ENCODE measurements at regions not wholly inside any gene's neighbourhood (a gene's known extent, or its start where the extent isn't known, plus 50 kb on each side); places are given as distances from the start of the nearest gene placed in this dataset.

DNA sequence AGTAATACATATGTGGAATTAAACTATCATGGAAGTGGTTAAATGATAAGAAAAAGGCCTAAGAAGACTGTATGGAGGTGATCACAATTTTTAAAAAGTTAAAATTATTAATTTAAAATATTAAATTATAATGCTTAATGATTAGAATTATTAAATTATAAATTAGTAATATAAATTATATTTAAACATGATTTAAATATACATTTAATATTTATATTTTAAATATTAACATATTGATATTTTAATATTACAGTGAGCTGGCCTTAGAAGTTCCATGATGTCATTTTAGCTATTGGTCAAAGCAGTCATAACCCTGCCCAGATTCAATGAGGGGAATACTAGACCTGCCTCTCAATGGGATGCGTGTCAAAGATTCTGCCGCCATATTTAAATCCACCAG is 281.2 kb downstream of the PRDM2 start:
- DNase-seq, result no peak

DNA sequence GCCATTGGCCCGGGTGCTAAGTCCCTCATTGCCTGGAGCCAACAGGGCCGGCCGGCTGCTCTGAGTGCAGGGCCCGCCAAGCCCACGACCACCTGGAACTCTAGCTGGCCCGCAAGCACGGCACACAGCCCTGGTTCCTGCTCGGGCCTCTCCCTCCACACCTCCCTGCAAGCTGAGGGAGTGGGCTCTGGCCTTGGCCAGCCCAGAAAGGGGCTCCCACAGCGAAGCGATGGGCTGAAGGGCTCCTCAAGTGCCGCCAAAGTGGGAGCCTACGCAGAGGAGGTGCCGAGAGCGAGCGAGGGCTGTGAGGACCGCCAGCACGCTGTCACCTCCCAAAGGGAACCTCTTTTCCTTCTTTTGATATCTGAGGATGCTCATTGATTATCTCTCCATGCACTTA is 283.4 kb downstream of the PRDM2 start:
- DNase-seq, result no peak

DNA sequence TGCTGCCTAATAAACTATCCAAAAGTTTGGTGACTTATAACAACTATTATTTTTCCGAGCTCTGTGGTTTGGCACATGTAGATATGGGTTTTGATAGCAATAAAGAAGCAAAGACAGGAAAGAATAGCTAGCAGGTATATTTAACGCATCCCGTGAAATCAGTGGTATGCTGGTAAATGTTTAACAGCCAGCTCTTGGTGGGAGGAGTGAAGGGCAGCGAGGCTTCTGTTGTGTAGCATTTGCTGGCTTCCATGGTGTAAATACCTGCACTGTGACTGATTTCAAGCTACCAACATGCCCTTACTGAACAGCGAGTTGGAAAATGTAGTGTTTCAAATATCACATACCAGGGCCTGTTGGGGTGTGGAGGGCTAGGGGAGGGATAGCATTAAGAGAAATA is 291.0 kb downstream of the PRDM2 start:
- no peak for DNase-seq

DNA sequence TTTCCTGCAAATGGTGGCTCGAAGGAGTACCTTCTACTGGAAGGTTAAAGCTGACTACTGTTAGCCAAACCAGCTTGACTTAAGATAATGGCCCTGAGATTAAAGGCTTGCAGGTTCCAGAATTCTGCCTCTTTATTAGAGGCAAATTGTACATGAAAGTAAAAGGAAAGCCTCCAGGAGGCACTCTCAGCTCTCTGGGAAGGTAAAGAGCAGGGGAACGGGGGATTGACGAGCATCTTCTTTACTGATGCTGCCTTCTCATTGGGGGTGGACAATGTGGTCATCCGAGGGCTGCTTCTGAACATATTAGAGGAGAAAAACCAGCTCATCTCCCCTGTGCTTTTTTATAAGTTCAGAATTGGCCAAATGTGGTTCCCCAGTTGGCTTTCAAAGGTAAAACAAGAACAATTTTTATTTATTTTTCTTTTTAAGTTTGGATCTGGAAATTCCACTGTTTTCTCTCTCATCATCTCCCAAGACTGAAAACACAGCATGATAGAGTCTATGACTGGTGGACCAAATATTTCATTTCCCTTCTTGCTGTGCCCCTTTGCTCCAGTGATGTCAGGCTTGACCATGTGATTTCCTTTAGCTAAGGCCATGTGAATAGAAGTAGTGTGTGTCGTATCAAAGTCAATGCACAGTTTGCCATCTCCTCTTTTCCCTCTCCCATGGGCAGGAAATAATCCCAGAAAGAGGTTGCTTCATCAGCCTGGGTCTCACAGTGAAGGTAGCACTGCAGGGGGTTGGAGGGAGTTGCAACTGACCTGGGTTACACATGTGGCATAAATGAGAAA is 292.7 kb downstream of the PRDM2 start:
- DNase-seq, result no peak

DNA sequence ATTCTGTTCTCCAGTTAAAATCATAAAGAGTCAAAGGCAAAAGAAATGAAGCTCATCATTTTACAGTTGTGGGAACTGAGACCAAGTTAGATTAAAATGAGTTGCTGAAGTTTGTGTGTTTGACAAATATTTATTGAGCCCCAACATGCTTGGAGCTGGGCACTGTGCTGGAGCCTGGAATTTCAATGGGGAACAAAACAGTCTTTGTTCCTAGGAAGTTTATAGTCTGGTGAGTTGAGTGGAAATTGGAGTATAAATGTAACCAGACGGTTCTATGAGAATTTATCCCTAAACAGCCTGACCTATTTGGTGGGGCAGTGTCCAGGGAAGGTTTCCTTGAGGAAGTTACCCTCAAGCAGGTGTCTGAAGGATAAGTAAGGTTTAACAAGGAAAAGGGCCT is 294.4 kb downstream of the PRDM2 start:
- no peak for DNase-seq

DNA sequence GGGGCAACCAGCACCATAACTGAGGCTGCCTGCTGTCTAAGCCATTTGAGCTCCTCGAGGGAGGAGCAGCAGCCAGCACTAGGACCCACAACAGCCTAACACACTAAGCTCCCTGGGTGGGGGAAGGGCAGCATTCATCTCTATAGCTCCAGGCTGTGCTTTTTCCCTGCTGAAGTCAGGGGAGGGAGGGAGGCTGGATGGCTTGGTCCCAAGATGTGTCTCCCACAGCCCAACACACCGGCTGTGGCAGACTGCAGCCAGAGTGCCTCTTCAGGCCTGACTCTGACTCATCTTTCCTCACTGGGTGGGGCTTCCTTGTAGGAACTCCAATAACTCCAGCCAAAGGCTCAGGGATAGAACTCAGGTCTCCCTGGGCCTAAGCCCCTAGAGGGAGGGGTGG is 296.3 kb downstream of the PRDM2 start:
- DNase-seq, result no peak

DNA sequence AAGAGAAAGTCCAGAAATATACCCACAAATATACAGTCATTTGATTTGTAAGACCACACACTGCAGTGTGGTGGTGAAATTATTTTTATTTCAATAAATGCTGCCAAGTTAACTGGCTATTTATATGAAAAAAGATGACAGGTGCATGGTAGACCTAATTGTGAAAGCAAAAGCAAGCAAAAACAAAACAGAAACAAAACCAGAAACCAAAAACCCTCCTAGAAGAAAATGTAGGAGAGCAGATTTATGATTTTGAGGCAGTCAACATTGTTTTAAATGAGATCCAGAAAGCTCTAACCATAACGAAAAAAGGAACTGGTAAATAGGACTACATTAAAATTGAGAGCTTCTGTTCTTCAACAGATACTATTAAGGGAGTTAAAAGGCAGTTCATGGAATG is 303.6 kb downstream of the PRDM2 start:
- no peak for DNase-seq

DNA sequence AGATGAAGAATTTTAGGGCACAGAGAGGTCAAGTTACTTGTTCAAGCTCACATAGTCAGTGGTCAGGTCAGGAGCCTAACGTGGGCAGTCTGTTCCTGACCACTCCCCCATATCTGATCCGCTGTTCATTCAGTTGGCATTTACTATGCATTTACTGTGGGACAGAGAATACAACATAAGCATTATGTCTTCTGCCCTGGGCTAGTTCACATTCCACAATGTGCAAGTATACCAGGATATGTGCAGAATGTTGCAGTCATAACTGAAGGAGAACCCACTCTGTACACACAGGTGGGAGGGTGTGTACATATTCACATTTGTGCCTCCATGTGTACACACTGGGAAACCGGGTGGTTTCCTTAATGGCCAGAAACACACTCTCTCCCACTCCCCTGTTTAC is 309.6 kb downstream of the PRDM2 start:
- no peak for DNase-seq

DNA sequence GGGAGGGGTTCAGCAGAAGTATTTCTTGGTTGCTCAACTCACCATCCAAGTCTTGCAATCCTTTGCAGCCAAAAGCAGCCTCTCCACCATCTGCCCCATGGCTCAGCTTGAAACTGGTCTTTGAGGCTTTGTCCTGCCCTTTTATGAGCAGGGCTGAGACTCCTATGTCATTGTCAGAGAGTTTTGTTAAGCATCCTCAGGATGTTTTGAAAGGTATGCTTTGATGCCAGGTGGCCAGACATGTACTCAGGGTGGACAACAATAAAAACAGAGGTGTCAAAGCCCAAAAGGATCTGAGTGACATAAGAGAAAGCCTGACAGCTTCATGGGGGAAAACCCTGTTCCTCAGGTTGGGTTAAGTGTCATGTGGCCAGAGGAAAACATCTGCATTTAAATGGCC is 310.5 kb downstream of the PRDM2 start:
- DNase-seq, result no peak

DNA sequence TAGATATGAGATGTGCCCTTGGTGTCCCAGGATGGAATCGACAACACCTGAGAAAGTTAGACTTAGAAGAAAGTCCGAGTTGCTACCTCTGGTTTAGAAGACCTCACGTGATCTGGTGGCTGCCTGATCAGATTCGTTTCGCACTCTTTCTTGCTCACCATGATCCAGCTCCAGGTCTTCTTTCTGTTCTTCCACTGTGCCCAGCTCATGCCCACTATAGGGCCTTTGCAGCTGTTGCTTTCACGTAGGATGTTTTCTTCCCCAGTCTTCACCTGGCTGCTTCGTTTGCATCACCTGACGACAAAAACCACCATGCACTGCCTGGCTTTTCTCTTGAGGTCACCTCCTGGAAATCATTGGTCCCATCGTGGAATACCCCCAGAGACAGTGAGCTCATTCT is 311.1 kb downstream of the PRDM2 start:
- no peak for DNase-seq

DNA sequence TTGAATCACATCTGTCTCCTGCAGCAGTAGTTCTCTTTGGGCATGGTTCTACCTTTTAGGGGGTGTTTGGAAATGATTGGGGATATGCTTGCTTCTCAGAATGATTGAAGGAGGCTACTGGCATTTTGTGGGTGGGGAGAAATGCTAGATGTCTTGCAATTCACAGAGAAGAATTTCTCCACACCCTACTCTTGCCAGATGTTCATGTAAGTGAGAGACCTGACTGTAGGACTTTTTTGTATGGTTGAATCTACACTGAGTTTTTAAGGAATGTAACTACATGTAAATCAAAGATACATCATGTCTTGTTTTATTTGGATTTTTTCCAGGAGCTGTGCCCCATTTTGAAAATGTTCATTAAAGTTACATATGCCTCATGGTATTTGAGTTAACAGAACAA is 311.9 kb downstream of the PRDM2 start:
- no peak for DNase-seq

DNA sequence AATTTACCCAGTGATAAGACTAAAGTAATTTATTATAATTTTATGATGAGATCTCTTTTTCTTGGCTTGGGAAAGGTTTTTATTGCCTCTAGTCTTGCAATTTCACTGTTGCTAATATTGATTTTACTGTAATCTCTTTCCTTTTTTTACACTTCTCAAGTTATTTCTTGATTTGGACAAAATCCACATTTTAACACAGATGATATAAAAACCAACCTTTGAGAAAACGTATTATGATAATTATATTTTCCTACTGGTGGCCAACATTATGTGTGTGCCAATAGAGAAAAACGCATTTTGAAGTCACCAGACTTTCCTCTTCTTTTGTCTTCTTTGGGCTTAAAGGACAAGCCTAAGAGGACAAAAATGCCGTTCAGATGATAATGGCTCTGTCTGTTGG is 314.9 kb downstream of the PRDM2 start:
- DNase-seq, result no peak

DNA sequence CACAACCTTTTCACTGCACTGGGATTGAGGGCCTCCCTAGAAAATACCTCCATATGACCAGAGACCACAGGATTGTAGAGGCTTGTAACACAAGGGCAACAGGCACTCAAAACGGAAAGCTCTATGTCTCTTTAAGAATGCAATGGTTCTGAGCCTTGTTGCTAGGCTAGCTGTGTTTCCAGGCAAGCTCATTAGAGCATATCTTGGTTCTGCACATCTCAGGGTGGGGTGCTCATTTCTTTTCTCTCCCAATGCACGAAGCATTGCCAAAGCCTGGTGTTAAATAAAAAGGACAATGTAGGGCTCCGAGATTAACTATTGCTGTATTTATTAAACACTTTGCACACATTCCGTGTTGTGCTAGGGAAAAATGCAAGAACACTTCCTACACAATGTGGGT is 315.9 kb downstream of the PRDM2 start:
- no peak for DNase-seq

DNA sequence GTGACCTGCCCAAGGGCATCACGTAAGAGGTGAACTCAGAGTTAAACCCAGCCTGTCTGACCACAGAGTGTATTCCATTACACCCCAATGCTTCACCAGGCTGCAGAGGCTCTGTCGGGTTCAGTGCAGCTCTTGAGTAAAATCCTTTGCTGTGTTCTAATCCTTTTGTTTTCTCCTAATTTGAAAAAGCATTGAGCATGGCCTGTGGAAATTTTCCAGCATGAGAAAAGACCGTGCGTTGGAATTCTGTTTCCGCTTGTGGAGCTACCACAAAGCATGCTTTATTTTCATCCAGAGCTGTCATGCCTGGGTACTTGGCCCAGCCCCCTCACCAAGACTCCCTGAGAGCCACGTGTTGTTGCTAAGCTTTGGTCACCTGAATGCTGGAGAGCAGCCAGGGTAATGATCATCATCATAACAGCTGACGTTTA is 317.6 kb downstream of the PRDM2 start:
- no peak for DNase-seq

DNA sequence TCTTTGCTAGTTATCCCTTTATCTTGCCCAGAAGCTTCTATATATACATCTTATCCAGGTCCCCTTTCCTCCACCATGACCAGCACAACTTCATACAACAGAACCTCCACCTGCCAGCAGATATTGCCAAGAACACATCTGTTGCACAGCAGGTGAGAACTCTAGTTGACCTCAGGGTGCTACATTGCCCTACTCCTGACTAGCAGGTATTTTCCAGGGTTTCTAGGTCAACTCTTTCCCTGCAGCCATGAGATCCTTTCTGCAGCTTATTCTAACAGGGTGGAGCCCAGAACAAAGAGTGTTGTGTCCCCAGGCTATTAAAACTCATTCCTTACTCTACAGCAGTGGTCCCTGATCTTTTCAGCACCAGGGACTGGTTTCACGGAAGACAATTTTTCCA is 319.5 kb downstream of the PRDM2 start:
- no peak for DNase-seq

DNA sequence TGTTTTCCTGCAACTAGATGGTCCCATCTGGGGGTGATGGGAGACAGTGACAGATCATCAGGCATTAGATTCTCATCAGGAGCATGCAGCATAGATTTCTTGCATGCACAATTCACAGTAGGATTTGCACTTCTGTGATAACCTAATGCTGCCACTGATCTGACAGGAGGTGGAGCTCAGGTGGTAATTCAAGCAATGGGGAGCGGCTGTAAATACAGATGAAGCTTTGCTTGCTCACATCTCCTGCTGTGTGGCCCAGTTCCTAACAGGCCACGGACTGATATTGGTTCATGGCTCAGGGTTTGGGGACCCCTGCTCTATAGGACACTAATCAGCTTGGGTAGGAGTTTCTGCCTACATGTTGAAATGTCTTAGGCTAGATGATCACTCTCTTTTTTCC is 320.0 kb downstream of the PRDM2 start:
- DNase-seq, result no peak

DNA sequence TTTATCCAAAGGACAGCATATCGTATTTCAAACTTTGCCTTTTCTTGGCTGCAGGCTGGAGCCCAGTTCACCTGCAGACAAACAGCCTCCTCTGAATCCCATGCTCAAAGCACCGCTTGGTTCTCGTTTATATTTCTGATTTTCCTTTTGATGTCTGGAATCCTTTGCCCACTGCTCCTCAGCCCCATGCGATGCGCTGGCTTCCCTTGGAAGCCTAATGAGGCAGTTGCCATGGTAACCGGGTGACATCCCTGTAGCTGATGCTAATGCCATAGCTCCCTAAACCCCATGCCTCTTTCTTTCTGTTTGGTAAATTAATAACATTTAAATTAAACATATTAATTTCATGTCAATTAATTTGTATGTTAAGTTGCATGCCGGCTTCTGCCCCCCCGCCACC is 327.1 kb downstream of the PRDM2 start:
- DNase-seq, result no peak

DNA sequence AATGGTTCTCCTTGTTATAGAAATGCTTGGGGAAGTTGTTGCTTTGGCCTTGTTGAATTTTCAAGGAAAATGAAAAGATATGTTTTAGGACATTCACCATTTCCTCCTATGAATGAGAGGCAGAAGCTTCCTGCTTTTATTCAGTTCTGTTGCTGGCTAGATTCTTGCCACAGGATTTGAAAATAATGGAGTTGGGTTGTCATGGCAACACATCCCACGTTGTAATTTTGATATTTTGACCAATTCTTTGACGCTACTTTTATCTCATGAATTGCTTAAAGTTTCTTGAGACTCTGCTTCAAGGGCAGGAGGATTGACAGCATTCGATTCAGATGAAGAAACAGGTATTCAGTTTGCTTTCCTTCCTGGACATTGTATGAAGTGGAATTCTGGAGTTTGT is 331.5 kb downstream of the PRDM2 start:
- DNase-seq, result no peak

DNA sequence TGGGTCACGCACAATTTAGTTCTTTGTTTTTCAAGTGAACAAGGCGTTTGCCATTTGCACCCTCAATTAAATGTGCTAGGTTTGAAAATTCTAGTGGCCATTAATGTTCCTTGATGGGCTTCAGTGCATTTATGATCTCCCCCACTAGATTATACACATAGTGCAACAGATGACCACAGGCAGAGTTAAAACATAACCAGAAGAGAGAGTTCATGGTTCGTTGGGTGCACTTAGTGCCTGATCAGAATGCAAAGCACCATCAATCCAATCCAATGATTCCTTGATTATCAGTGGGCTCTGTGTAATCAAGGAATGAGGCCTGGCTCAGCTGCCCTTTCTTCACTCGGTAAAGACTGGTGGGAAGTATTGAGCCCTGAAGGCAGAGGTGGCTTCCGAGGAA is 334.5 kb downstream of the PRDM2 start:
- no peak for DNase-seq

DNA sequence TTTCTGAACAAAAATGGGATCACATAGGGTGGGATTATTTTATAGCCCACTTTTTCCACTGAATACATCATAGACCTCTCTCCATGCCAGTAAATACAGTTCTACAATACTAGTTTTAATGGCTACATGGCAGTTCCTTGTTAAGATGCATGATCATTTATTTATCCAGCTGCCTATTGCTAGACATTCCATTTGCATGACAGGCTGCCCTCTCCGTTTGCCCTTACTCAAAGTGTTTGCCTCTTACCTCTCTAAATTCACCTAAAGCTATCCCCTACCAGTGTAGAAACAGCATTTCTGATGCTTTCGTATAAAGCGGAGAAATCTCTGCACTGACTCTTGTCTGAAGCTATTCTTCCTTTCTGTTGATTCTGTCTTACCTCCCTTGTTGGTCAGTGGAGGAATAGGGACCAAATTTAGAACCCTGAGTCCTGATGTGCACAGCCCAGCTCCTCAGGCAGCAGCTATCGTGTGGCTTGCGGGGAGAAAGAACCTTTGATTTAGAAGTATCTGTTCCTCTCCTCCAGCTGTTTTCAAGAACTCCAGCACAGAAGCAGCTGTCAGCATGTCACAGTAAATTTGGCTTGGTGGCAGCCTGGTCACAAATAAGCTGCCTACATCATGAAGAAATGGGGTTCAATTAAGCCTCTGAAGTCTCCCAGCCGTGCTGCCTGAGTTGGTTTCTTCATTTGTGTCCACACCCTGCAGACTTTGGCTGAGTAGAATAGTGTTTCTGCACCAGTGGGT is 337.3 kb downstream of the PRDM2 start:
- DNase-seq, result no peak

DNA sequence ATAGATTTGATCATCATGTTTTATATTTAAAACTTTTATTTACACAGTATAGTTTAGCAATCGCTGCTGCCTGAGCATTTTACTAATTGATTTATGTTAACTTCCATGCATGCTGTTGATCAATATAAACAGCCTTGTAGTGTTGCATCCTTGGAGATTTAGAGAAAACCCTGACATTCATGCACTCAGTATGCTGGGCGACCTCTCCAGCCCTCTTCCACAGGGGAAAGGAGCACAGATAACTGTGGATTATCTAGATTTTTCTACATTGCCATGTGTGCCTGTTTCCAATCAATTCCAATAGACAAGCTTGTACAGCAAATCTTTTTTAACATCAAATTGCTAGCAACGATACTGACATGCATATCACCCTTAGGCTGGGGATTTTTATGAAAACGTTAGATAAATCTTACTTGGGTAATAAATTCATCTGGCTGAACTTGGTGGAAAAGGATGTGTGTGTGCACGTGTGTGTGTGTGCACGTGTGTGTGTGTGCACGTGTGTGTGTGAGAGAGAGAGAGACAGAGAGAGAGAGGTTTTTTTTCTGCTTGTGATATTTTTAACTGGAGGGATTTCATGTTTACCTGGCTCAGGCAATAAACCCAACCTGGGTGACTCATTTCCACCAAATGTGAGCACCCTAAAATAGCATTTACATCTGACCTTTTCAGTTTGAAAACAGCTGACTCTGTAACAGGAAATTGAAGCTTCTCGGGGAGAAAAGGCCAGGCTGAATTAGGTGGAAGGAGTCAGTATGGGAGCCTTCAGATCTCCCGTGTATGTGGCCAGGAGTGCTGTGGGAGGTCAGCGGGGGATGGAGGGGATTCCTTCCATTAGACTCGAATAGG is 339.8 kb downstream of the PRDM2 start:
- DNase-seq, result no peak

DNA sequence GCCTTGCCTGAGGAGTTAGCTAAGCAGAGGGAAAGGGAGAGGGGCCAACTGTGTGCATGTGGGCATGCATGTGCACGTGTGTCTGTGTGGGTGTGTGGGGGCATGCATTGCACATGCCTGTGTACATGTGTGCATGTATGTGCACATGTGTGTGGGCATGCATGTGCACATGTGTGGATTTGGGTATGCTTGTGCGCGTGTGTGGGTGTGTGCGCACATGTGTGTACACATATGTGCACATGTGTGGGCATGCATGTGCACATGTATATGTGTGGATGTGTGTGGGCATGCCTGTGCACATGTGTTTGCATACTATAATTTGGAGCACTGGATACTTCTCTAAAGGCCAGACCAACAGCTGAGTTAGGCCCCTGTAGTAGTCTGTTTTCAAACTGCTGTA is 350.0 kb downstream of the PRDM2 start:
- DNase-seq, result no peak

DNA sequence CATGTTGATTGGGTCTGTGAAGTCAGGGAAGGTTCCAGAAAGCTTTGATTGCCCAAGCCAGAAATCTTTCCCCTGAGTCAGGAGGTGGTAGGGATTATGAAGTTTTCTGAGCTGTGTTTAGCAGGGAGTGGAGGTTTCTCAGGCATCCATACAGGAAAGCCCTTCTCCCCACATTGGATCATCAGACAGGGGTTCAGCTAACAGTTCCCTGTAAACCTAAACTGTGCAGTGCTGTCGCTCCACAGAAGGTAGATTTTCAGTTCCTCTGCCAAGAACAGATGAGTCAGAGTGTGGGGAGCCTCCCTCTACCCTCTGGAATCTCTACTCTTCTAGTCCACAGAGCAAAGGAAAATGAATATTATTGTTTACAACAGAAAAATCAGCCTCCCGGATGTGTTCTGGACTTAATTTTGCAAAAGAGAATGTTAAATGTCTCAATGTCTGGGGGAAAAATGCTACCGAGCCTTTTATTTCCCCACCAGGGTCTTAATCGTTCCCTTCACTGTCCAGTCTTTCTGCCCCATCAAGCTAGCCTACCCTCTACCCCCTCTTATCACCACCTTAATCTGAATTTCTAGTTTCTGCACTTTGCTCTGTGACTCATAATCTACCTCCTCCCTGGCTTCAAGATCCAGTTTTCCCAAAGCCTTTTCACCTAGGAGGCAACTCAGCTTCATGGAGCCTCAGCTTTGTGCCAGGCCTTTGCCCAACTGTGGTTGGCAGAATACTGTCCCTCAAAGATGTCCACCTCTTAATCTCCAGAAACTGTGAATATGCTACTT is 355.6 kb downstream of the PRDM2 start:
- no peak for DNase-seq
